Hematopoietic multipotent progenitor cell treated with erythropoietin and hydrocortisone succinate and interleukin-3 and kit ligand, for 8 days (in vitro differentiated cells): ENCODE measurements at regions not wholly inside any gene's neighbourhood (a gene's known extent, or its start where the extent isn't known, plus 50 kb on each side); places are given as distances from the start of the nearest gene placed in this dataset.
"Not testable (repeated sequence)": the region's sequence is repeated elsewhere in the genome, so short reads cannot be mapped to it uniquely, and the experiment has no call there.

Experiments used
- DNase-seq: peaks from one replicate; pipeline ENCODE4 v3.0.0-alpha.2; 2015

GRCh38 chr1:173301507-173301906 lies 94.4 kb upstream of the TNFSF4 start:
- peak; percentile 32 for DNase-seq

DNA sequence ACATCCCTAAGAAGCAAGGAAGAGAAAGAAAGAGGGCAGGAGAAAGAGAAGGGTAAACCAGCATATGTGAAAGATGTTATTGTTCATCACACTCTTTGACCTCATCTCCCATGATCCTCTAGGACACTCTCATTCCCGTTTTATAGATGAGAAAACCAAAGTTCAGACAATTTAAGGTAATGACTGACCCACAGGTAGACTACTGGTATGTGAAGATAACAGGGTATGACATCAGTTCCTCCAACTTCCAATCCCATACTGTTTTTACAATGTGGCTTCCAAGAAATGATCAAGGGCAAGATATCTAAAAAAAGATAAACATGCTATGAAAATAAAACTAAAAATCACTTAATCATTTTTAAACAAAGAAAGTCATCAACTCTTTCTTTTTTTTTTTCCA lies 95.2 kb upstream of the TNFSF4 start:
- DNase-seq = no peak

GRCh38 chr1:173302890-173303829 lies 96.0 kb upstream of the TNFSF4 start:
- peak; percentile 73 for DNase-seq

GRCh38 chr1:173303984-173304383 lies 96.9 kb upstream of the TNFSF4 start:
- no peak for DNase-seq

DNA sequence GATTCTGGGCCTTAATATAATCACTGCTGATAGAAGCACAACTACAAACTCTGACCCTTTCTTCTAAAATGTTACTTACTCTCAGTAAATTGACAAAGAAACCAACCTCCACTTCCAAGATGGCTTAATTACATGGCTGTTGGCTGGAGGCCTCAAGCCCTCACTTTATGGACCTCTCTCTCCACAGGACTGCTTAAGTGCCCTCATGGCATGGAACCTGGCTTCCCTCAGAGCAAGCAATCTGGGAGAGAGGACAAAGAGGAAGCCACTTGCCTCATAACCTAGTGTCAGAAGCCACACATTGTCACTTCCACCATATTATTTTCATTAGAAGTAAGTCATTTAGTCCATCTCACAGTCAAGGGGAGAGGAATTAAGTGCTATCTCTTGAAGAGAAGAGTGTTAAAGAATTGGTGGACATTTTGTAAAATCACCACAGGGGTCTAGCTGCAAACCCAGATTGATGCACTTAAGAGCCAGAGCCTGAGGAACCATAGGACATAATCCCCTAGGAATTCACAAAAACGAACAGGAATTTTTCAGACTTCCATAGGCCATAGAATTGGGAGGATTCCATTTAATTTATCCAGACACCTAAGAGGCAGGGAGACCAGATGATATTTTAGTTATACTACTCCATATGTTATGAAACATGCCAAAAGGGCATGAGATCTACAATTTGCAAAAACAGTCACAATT lies 97.5 kb upstream of the TNFSF4 start:
- no peak for DNase-seq

DNA sequence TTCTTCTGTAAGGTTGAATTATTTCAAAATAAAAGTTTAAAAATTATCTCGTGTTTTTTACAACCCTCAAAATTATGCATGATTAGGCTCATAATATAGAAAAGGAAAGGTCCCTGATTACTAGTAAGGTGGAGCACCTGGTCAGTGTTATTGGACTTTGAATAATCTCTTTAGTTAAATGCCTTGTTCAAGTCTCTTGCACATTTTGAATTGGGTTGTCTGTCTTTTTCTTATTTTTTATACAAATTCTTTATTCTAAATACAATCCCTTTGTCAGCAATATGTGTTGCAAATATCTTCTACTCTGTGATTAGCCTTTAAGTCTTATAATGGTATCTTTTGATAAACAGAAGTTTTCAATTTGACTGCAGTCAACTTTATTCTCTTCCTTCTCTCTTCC lies 100.7 kb upstream of the TNFSF4 start:
- DNase-seq = no peak

DNA sequence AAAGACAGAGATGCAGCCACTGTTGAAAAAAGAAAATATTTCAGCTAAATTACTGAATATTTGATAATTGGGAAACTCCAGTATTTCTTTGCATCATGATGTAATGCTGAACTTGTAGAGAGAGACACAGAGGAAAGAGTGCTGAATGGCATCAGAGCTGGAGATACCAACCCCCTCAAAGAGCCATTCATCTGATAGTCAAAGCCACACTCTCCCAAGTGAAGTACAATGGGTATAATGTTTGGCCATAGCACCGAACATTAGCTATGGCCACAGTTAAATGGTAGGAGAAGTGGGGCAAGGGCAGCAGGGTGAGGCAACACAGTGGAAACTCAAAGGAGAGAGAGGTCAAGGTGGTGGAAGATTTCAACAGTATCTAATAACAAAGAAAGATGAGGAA lies 107.5 kb upstream of the TNFSF4 start:
- DNase-seq = no peak

DNA sequence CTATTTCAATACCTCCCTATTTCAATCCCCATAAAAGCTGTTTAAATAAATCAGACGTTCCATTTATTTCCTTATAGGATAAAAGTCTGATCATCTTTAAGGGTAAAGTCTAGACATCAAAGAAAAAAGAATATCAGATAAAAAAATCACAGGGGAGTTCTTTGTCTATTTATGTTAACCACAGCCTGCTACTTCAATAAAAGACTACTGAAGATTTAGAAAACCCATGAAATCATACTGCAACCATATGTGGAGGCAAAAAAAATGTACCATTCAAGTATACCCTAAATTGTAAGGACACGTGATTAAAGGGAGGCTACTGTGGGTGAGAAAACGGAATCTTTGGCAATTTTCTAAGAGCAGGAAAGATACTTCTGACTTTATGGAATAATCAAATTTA lies 108.2 kb upstream of the TNFSF4 start:
- no peak for DNase-seq

- DNase-seq = no peak
Measured at GRCh38 chr1:173318788-173319187, 111.7 kb upstream of the TNFSF4 start.

GRCh38 chr1:173324352-173324751 lies 117.2 kb upstream of the TNFSF4 start:
- not testable (repeated sequence) for DNase-seq

GRCh38 chr1:173327987-173328386 lies 120.9 kb upstream of the TNFSF4 start:
- not testable (repeated sequence) for DNase-seq

GRCh38 chr1:173328961-173329360 lies 121.8 kb upstream of the TNFSF4 start:
- DNase-seq = no peak

GRCh38 chr1:173329726-173330125 lies 122.6 kb upstream of the TNFSF4 start:
- DNase-seq = peak; percentile 4

- peak; percentile 79 for DNase-seq
Measured at GRCh38 chr1:173330149-173330951, 123.2 kb upstream of the TNFSF4 start.

DNA sequence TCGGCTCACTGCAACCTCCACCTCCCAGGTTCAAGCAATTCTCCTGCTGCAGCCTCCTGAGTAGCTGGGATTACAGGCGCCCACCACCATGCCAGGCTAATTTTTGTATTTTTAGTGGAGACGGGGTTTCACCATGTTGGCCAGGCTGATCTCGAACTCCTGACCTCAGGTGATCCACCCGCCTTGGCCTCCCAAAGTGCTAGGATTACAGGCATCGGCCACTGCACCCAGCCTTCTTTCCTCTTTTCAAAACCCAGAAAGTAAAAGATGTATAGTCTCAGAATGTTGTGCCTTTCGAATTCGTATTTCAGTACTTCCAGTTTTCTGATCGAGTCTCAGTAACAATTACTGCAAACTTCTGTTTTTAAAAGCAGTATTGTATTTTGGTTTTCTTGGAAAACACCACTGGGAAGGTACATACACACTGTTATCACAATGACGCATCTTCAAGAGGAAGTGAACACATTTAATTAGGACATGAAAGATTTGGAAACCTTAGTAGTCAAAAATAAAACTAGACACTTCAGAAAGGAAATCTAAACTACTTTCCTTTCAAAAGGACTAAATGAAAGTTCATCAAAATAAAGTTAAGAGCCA lies 123.9 kb upstream of the TNFSF4 start:
- DNase-seq = peak; percentile 18

DNA sequence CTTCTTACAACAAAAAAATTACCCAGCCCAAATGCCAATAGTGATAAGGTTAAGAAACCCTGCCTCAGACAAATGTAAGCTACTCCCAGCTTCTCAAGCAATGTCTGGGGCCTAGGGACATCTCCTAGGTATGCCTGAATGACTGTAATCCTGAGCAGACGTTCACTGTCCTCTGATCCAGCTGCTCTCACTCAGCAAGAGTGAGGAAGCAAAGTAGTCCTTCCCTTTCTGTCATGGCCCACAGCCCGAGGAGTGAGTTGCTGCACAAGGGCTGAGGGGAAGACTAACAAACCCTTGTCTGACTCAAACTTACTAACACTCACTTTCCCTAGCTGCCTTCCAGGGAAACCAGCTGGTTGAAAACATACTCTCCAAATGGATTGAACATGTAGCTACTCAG lies 124.9 kb upstream of the TNFSF4 start:
- DNase-seq = peak; percentile 23

DNA sequence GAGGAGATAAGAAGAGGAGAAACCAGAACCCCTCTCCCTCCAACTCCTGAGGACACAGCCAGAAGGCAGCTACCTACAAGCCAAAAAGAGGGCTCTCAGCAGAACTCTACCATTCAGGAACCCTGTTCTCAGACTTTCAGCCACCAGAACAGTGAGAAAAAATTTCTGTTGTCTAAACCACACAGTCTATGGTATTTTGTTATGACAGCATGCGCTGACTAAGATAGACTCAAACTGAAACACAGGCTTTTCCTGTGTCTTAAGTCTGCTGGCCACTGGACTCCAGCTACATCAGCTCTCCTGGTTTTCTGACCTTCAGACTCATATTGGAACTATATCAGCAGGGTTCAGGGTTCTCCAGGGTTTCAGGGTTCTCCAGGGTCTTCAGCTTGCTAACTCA lies 126.5 kb upstream of the TNFSF4 start:
- DNase-seq = no peak

- peak; percentile 7 for DNase-seq
Measured at GRCh38 chr1:173337126-173337525, 130.0 kb upstream of the TNFSF4 start.

- DNase-seq = no peak
Measured at GRCh38 chr1:173341307-173341706, 134.2 kb upstream of the TNFSF4 start.

DNA sequence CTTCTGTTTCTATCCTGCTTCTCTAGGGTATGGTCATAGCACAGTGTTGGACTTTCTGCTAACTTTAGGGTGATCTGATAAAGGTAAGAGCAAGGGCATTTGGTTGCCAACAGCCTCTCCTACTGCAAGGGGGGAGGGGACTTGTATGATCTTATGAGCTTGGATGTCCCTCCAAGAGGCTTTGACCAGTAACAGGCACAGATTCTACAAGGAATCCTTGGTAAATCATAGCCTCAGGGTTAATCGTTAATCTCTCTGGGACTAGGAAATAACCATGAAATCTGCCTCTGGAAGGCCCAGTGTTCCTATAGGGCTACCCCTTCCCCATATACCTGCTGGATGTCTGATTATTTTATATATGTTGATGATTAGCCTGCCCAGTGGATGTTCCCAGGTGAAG lies 134.8 kb upstream of the TNFSF4 start:
- no peak for DNase-seq

GRCh38 chr1:173342736-173343135 lies 134.4 kb upstream of the PRDX6 start:
- DNase-seq = no peak

GRCh38 chr1:173344034-173344743 lies 132.9 kb upstream of the PRDX6 start:
- no peak for DNase-seq
